Colon (tissue), 2 donors: ENCODE measurements at regions not wholly inside any gene's neighbourhood (a gene's known extent, or its start where the extent isn't known, plus 50 kb on each side); places are given as distances from the start of the nearest gene placed in this dataset.

Source experiments
- FAIRE-seq: peaks from 2 replicates; lab custom pipeline; 2012; peaks lifted over from hg19 to GRCh38; lab: Jason Lieb, UNC
- donor health status: control.
- donor health status: control.

DNA sequence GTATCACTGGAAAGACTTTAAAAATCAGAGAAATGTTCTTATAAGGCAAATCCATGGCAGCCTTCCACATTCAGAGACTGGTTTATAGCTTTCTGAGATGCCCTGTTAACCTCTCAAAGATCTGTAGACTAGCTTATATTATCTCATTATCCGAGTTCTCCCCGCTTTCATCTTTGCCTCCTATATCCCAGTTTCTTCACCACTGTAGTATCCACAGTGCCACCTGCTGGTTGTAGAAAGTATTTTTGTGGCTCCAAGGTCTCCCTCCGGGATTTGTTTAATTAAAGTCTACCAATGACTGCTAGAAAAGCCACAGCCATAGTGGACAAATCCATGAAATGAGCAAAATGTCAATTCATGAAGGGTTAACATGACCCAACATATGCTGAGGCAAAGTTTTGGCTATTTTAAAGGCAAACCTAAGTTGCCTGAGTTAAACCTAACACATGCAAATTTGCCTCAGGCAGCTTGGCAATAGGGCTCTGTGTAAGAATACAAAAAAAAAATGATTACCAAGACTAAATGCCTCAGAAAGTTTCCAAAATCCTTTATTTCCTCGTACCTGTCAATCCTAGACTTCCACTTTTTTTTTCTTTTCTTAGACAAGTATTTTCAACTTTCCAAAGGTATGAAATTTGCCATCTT lies 218.8 kb upstream of the BMP4 start:
- FAIRE-seq = no peak

DNA sequence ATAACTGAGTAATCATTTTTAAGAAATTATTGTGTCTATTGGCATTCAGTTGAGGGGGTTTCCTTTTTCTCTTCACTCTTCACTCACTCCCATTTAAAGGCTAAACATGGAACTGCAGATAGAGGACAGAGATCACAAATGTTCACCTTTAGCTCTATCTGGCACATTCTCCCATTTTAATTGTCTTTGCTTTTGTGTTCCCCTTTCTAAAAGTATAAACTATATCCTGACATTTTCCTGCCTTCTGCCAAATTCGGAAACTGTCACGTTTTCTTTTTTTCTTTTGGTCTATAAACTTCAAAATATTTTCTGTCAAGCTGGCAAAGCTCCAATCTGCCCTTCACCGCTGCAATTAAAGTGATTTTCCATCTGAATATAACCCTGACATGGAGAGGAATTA lies 219.8 kb upstream of the CDKN3 start:
- FAIRE-seq = no peak

DNA sequence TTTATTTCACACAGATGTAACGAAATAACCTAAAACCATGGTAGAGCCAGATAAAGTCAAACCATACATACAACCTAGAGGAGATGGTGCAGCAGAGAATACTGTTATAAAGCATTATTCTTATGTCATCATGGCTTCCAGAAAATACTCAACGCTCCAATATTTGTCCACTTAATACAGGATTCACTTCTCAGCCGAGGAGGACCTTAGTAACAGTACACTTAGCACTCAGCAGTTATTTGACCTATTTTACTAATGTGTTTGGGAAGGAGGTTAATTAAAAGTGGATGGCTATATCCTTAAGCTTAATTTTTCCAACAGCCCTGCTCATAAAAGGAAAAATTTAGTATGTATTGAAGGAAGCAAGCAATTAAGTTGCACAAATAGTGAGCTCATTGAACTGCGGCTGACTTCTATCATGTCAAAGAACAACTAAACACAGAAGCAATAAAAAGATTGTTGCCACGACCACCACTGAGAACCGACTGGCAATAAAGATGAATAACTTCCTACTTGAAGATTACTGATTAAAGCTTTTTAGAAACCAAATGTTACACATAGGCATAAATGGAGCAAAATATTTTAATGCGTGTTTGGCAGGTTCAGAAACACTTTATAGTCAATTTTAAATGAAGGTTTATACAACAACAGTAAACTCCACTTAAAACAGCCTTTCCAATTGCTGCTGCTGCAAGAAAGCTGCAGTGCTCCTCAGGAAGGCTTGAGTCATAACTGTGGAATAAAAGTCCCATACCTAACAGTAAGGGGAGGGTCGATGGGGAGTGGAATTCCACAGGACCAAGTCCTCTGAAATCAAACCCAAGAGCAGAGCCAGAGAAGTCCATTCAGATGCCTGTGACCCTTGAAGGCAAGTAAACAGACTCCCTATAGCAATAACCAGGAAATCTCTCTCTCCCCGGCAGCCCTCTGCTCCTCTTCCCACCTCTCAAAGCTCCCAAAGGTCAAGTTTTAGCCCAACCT lies 218.9 kb upstream of the CDKN3 start:
- FAIRE-seq = no peak

DNA sequence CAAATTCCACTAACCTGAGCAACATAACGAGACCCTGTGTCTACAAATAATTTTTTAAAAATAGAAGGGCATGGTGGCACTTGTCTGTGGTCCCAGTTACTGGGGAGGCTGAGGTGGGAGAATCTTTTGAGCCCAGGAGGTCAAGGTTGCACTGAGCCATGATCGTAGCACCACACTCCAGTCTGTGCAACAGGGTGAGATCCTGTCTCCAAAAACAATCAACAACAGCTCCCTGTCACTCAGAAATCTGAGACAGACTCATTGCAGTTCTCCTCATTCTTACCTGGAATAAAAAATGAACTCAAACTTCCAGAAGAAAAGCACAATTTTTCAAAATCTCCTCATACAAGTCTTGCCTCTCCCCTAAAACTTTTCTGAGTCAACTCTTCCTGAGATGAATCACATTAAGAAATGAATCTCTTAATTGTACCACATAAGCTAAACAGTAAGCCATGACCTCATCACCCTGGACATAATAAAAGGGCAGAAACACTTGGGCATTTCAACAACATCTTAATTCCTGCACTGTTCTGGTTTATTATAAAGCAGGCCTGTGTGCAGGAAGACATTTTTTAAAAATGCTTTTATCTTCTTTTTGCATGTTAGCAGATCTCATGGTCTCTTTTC lies 214.3 kb upstream of the CDKN3 start:
- FAIRE-seq = no peak

DNA sequence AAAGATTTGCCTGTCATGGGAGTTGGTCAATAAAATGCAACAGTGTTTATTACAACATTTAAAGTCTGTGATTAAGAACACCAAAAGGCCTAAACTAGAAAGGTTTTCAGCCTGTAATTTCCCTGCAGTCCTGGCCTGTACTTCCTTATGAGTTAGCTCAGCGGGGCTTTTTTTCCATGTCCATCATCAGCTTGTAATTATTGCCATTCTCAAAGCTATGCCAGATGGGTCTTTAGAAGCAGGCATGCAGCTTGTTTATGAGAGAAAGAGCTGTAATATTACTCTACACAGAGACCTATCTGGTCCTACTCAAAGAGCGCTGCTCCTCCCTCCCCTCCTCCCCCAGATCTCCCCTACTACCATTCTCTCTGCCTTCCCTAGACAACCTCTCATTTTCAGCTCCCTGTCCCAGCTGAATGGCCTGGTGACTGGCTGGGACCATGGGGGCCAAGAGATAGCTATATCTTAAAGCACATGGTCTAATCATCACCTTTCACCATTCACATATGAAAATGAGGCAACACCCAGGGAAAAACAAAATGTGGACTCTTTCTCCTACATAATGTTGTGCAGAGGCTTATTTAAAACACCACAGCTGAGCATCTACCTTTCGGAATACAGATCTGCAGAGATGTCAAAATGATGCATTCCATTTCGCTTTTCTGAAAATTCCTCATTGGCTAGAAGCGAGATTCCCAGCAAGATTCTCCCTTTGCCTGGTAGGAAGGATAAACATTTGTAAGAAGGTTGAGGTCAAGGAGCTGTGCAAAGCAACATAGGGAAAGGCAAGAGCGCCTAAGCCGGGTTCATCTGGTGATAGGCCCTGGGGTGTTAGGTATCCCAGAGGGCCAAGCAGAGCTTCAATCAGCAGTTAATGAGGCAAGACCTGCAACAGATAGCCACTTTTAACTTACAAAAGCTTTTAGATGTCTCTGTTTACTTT lies 209.7 kb upstream of the CDKN3 start:
- FAIRE-seq = no peak

DNA sequence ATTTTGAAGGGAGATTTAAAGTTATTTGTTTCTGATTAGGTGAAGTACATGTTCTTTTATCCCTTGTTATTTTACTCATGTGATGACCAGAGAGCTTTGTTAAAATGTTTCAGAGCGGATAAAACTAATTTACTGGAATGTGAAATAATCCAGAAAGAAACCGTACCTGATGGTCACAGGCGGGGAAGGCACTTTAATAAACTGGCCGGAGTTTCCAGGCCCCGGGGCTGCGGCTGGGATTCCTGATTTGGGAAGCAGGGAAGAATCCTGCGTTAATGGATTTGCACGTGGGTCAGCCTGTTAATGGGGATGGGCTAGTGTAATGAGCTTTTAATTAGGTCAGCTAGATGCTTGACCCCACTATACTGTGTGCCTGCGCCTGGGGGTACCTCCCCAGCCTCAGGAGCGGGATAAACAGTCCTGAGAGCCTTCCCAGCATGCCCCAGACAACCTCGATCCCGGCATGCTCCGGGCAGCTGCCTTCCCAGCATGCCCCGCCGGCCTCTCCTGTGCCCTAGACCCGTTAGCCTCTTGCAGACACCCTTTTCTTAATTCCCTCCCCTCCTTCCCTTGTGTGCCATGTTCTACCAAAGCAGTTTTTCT lies 208.6 kb upstream of the CDKN3 start:
- FAIRE-seq = no peak

DNA sequence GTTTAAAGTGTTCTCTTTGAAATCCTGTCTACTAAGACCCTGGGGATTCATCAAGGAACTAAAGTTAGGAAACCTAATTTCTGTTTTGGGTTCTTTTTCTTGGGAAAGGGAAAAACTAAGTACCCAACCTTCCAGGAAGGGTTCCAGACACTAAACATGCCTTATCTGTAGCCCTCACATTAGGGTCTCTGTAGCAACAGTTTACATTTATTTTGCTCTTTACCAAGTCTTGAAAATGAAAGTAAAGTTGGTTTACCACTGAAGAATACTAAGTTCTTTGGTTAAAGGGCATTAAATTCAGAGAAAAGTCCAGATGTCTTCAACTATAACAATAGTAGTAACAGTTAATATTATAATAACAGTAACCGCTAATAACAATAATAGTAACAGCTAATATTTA lies 207.5 kb upstream of the CDKN3 start:
- FAIRE-seq = no peak

DNA sequence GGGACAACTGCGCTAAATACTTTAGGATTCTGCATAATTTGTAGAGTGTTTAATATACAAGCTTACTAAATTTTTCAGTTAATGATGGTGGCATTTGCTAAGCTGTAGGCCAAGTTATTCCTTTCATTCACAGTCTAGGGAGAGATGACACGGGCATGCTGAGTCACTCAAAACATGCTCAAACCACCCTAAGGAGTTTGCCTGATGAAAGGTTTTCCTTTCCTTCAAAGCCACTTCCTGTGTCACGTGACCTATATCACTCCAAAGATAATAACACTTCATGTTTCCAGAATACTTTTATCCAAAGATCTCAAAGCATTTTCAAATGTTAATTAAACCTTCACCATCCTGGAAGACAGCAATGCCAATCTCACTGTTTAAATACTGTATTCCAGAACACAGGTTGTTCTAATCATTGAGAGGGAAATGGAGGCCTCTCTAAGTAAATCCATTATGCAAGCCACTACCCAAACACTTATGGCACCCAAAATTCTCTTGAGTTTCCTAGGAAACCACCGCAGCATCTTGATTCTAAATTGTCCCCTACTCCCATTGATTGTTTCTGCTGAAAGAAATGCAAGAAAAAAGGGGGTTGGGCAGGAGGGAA lies 207.0 kb upstream of the CDKN3 start:
- no peak for FAIRE-seq

DNA sequence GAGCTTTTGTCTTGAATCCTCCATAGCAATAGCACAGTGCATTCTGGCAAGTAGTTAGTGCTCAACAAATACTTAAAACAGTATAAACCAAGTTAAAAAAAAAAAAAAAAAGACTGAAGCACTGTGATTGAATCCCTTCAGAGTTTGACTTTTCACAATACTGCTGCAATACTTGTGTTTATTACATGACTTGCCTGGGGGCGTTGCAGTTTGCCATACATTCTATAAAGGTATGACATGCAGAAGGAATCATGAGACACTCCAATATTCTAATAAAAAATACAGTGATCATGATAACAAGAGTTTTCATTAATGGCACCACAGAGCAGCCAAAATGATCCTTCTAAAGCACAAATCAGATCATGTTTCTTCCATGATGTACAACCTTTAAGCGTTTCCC lies 205.0 kb upstream of the CDKN3 start:
- FAIRE-seq = no peak

DNA sequence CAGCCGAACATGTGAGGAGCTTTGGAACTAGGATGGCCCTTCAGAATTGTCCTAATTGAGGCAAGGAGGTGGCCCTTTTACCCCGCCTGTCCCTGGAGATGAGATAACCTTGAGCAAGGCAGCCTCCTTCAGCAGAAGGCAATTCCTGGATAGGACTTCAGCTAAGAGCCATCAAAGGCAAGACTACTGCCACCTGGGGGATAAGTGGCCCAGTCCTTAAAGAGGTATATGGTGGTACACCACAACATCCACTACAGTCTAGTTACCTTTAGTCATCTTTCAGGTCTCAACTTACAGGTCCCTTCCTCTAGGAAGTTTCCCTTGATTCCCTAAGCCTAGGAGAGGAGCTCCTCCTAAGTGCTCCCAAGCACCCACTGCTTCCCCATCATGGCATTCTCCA lies 204.2 kb upstream of the CDKN3 start:
- FAIRE-seq = no peak

DNA sequence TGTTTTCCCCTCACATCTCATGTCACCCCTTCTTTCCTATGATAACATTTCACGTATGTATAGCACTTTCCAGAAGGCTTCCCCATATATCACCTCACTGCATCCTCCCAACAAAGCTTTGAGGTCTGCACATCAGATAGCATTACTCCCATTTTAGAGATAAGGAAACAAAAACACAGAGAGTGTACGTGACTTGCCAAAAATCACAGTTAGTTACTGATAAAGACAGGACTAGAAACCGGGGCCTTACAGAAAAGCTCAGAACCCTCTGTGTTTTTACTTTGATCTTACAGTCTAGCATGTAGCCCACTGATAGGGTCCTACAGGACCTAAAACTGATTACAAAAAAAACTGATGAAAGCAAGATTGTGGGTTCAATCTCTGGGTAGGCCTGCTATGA lies 202.9 kb upstream of the CDKN3 start:
- no peak for FAIRE-seq

DNA sequence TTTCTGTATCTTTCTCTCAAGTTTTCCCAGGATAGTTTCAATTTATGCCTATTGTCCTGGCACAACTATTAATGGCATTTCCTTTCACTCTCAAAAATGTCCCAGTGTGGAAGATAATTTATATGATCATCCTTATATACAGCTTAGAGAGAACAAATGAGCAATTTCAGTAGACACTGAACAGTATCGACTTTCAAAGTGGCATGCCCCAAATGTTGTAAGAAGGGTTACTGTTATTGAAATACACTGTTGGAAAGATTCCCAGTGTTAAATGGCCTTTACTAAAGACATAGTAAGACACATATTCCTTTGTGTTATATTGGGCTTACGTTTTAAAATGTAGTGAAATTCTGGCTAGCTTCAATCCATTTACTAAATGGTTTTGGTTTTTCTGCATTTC lies 202.3 kb upstream of the CDKN3 start:
- FAIRE-seq = no peak

DNA sequence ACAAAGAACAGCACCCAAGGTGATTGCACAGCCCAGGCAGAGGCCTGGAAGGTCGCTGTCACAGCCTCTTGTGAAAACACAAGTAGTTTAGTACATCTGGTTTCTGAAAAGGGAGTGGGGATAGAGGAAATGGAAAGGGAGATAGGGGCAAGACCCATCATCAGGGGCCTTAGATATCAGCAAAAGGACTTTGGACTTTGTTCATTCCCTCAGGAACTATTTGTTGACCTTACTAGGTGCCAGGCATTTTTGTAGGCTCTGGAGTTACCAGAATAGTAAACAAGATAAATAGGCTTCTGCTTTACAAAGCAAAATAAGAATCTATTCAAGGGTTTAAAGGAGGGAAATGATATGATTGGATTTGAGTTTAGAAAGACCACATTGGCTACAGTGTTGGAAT lies 199.4 kb upstream of the CDKN3 start:
- no peak for FAIRE-seq

DNA sequence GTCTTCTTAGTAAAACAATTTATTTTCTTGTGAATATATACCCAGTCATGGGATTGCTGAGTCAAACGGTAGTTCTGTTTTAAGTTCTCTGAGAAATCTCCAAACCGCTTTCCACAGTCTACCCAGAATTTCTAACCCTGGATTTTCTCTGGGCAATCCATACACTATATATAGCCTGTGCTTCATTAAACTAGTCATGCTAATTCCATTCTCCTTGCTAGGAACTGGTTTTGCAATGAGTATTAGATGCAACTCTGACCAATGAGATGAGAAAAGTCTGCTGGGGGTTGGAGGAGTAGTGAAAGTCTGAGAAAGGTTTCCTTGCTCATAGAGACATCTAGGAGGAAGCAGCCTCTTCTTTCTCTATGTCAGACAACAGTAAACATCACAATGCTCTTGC lies 196.1 kb upstream of the CDKN3 start:
- FAIRE-seq = no peak

DNA sequence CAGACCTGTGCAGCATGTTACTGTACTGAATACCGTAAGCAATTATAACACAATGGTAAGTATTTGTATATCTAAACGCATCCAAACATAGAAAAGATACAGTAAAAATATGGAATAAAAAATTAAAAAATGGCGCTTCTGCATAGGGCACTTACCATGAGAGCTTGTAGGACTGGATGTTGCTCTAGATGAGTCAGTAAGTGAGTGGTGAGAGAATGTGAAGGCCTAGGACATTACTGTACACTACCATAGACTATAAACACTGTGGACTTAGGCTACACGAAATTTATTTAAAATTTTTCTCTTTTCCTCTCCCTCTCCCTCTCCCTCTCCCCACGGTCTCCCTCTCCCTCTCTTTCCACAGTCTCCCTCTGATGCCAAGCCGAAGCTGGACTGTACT lies 194.5 kb upstream of the CDKN3 start:
- no peak for FAIRE-seq

DNA sequence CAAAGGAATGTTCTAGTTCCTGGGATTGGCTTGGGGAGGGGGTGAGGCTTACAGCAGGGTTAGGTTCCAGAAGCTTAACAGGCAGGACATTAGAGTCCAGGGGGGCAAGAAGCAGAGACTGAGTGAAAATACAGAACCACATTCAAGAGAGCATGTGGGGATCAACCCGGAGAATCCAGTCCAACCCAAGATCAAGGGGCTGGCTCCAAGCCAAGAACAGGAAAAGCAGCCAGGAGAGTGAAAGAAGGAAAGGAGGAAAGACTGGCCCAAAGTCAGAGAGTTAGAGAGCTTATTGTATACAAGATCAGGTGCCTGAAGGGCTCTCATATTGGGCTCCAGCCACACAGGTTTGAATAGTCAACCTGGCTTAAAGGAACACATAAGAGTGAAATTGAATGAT lies 190.3 kb upstream of the CDKN3 start:
- FAIRE-seq = no peak

DNA sequence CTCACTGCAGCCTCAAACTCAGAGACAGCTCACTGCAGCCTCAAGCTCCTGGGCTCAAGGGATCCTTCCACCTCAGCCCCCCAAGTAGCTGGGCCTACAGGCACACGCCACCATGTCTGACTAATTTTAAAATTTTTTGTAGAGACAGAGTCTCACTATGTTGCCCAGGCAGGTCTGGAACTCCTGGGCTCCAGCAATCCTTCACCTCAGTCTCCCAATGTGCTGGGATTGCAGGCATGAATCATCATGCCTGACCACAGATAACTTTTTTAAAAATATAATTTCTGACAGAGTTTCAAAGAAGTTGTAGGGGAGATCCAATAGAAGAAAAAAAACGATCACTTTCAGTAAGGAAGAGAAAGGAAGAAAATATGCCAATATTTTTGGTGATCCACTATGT lies 189.7 kb upstream of the CDKN3 start:
- no peak for FAIRE-seq

DNA sequence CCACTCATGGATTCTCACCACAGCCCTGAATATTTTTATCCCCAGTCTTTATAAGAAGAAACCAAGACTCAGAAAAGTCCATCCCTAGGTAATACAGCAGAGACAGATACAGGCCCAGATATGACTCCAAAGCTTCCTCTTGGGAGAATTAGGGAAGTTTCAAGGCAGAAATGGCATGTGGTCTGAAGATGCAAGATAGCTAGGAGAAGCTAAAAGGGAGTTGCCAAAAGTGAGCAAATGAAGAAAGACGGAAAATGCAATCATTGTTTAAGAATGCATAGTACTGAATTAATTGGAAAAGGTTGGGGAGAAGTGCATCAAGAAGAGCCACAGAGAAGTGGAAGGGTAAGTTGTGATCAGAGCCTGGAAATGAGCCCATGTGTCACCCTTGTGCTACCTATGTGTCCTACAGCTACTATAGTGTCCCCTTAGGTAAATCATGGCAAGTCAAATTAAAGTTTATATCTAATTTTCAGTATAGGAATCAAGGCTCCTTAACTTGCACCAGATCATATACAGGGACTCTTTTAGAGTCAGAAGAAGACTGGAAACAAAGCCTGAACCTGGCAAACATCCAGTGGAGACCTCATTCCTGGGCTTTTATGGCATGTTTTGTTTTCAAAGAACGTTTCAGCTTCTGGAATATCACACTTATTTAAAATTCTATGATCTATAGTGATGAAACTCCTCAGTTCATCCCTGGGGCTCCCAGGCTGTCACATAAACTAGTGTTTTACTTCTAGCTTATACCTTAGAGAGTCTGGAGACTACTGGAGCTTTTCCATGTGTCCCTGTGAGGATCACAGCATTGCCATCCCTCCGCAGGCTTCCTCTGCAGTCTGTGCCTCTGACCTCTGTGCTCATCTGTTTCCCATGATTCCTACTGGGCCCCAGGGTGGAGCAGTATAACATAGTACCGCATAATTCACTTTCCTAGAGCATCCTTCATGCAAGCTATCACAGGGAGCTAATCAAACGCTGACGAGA lies 189.0 kb upstream of the CDKN3 start:
- no peak for FAIRE-seq

DNA sequence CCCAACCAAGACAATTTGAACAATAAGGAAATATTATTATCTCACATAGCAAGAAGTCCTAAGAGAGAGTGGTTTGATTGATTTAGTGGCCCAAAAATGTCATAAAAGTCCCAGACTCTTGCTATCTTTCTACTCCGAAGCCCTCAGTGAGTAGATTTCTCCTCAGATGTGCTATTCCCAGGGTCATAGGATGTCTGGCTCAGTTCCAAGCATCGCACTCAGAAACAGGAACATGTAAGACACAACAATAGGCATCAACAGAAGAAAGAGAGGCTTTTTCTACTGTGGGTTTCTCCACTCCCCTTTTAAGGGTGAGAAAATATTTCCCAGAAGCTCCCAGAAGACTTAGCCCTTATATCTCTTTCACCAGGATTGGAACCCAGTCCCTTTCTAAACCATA lies 188.1 kb upstream of the CDKN3 start:
- FAIRE-seq = no peak
